ENCODE measurements at regions not wholly inside any gene's neighbourhood (a gene's known extent, or its start where the extent isn't known, plus 50 kb on each side); places are given as distances from the start of the nearest gene placed in this dataset.

DNA sequence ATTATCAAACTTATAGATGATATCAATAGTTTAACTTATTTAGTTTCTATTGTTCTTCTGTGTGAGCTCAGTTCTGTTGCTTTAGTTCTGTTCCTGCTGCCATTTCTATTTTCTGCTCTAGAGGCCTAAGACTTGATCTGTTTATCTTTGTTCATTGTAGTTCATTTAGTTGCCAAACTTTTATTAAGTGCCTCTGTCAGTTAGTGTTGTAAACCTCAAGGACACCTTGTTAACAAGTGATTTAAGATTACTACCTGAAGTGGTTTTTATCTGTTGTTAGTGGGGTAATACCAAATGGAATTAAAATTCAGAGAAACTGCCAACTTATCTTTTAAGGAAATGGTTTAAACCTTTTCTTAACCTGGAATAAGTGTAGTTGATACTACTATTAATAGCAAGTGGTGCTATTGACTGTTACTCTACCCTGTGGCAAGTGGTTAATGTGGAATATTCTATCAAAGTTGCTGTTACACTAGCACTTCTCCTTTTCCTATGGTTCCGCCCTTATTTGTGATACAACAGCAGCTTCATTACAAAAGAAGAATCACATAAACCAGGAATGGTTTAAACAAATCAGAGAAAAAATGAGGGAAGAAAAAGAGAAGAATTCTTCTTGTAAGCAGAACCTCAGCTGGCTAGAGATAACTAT, 500.6 kb upstream of the GOLIM4 start:
- Histone ChIP-seq H3K79me2 (ENCODE audit: low read length) (no peaks in the 10 kb centered on the region), H3K27me3 (replicated peaks; ENCODE audit: insufficient read depth, low read length) (no peaks in the 10 kb centered on the region), H3K4me1 (ENCODE audit: low read length) (no peaks in the 10 kb centered on the region), H3K27ac (ENCODE audit: low read length) (no peak overlapping the region), H3K4me2 (ENCODE audit: low read depth, low read length) (no peak overlapping the region), H3K36me3 (replicated peaks; ENCODE audit: insufficient read depth, low read length) (no peaks in the 10 kb centered on the region), H4K20me1 (ENCODE audit: insufficient read depth, low read length) (no peaks in the 10 kb centered on the region), H3K9me3 (replicated peaks; ENCODE audit: insufficient read depth, low read length) (no peaks in the 10 kb centered on the region), H3K4me3 (ENCODE audit: low read length) (no peak overlapping the region), H3K9me2 (replicated peaks; ENCODE audit: insufficient read depth, low read length) (no peaks in the 10 kb centered on the region), H3K9ac (ENCODE audit: low read length) (no peak overlapping the region), H3F3A (ENCODE audit: insufficient read depth, low read length) (no peaks in the 10 kb centered on the region), H2AFZ (ENCODE audit: low read length) (no peak overlapping the region)
- DNase-seq: no peak
- TF ChIP-seq EZH2phosphoT487 (IDR thresholded peaks at IDR 0.05; ENCODE audit: low read length): no peak
- TF ChIP-seq, protein P1, sequence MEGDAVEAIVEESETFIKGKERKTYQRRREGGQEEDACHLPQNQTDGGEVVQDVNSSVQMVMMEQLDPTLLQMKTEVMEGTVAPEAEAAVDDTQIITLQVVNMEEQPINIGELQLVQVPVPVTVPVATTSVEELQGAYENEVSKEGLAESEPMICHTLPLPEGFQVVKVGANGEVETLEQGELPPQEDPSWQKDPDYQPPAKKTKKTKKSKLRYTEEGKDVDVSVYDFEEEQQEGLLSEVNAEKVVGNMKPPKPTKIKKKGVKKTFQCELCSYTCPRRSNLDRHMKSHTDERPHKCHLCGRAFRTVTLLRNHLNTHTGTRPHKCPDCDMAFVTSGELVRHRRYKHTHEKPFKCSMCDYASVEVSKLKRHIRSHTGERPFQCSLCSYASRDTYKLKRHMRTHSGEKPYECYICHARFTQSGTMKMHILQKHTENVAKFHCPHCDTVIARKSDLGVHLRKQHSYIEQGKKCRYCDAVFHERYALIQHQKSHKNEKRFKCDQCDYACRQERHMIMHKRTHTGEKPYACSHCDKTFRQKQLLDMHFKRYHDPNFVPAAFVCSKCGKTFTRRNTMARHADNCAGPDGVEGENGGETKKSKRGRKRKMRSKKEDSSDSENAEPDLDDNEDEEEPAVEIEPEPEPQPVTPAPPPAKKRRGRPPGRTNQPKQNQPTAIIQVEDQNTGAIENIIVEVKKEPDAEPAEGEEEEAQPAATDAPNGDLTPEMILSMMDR (IDR thresholded peaks at IDR 0.05; ENCODE audit: low read length): no peak
- TF ChIP-seq EZH2 (optimal IDR thresholded peaks at IDR 0.05; ENCODE audit: low read depth, low read length): no peak

DNA sequence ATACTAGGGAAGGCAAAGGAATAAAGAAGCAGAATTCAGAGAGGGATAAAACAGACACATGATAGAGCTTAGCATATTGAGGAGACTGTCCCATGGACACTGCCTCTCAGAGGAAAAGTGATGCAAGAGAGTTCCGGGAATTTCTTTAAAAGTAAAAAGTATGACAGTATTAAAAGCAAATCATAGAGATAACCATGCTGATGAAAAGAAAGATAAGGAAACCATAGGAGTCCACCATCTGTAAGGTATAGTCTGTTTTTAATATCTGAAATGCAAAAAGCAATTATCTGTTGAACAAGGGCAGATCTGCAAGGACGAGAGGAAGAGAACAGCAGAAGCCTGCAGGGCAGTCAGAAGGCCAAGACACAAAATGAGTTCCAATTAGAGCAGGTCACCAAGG, 495.9 kb upstream of the GOLIM4 start:
- no peaks in the 10 kb centered on the region for H4K20me1 ChIP-seq (ENCODE audit: insufficient read depth, low read length)
- no peaks in the 10 kb centered on the region for H3K27me3 ChIP-seq (replicated peaks; ENCODE audit: insufficient read depth, low read length)
- no peaks in the 10 kb centered on the region for H3K9me2 ChIP-seq (replicated peaks; ENCODE audit: insufficient read depth, low read length)
- H3K4me2 ChIP-seq (ENCODE audit: low read depth, low read length): no peak overlapping the region
- H3K9me3 ChIP-seq (replicated peaks; ENCODE audit: insufficient read depth, low read length): no peaks in the 10 kb centered on the region
- H3K36me3 ChIP-seq (replicated peaks; ENCODE audit: insufficient read depth, low read length): no peaks in the 10 kb centered on the region
- H3K9ac ChIP-seq (ENCODE audit: low read length): no peak overlapping the region
- no peak overlapping the region for H2AFZ ChIP-seq (ENCODE audit: low read length)
- no peak overlapping the region for H3K4me3 ChIP-seq (ENCODE audit: low read length)
- DNase-seq: no peak
- no peaks in the 10 kb centered on the region for H3K79me2 ChIP-seq (ENCODE audit: low read length)
- H3K27ac ChIP-seq (ENCODE audit: low read length): no peak overlapping the region
- H3F3A ChIP-seq (ENCODE audit: insufficient read depth, low read length): no peaks in the 10 kb centered on the region
- no peak for TF ChIP-seq EZH2phosphoT487 (IDR thresholded peaks at IDR 0.05; ENCODE audit: low read length)
- no peak for TF ChIP-seq EZH2 (optimal IDR thresholded peaks at IDR 0.05; ENCODE audit: low read depth, low read length)
- TF ChIP-seq, protein P1 (IDR thresholded peaks at IDR 0.05; ENCODE audit: low read length): no peak
- H3K4me1 ChIP-seq (ENCODE audit: low read length): no peaks in the 10 kb centered on the region

DNA sequence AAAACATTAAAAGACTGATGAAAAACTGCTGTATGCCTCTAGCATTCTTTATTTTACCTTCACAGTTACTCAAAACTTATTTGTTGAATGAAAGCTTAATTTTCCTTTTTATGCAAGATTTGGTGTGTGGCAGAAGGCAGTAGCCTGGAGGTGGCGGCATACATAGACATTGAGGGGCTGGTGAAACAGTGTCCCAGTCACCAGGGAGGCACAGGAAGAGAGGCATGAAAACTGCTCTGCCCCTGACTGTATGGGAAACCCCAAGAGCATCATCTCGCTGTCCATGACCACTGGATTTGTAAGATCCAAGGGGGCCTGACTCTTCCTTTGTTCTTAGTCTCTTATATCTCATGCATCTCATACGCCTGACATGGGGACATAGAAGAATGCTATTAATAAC, 493.7 kb upstream of the GOLIM4 start:
- no peaks in the 10 kb centered on the region for H3K79me2 ChIP-seq (ENCODE audit: low read length)
- H3K36me3 ChIP-seq (replicated peaks; ENCODE audit: insufficient read depth, low read length): no peaks in the 10 kb centered on the region
- no peak overlapping the region for H3K27ac ChIP-seq (ENCODE audit: low read length)
- no peak overlapping the region for H3K9ac ChIP-seq (ENCODE audit: low read length)
- H3F3A ChIP-seq (ENCODE audit: insufficient read depth, low read length): no peaks in the 10 kb centered on the region
- no peaks in the 10 kb centered on the region for H3K9me3 ChIP-seq (replicated peaks; ENCODE audit: insufficient read depth, low read length)
- no peak for DNase-seq
- H3K4me2 ChIP-seq (ENCODE audit: low read depth, low read length): no peak overlapping the region
- no peak for TF ChIP-seq EZH2phosphoT487 (IDR thresholded peaks at IDR 0.05; ENCODE audit: low read length)
- TF ChIP-seq EZH2 (optimal IDR thresholded peaks at IDR 0.05; ENCODE audit: low read depth, low read length): no peak
- TF ChIP-seq, protein P1 (IDR thresholded peaks at IDR 0.05; ENCODE audit: low read length): no peak
- no peaks in the 10 kb centered on the region for H3K4me1 ChIP-seq (ENCODE audit: low read length)
- H3K9me2 ChIP-seq (replicated peaks; ENCODE audit: insufficient read depth, low read length): no peaks in the 10 kb centered on the region
- no peaks in the 10 kb centered on the region for H4K20me1 ChIP-seq (ENCODE audit: insufficient read depth, low read length)
- H2AFZ ChIP-seq (ENCODE audit: low read length): no peak overlapping the region
- H3K27me3 ChIP-seq (replicated peaks; ENCODE audit: insufficient read depth, low read length): no peaks in the 10 kb centered on the region
- H3K4me3 ChIP-seq (ENCODE audit: low read length): no peak overlapping the region

Measured in MM.1S (cell line).